Stomach (tissue), 4 donors: ENCODE measurements at regions not wholly inside any gene's neighbourhood (a gene's known extent, or its start where the extent isn't known, plus 50 kb on each side); places are given as distances from the start of the nearest gene placed in this dataset.
"Not testable (repeated sequence)": the region's sequence is repeated elsewhere in the genome, so short reads cannot be mapped to it uniquely, and the experiment has no call there.

Experiments used
- CTCF ChIP-seq, 7 experiments: fragments of 450-650 bp in 4 of 7; fragments of 200-600 bp in 3 of 7; sonication (generic) in 3 of 7; IDR thresholded peaks; one replicate each; pipeline ENCODE4 v1.5.1; 2016 to 2019; ENCODE audit warnings: antibody characterized with exemption in 7 of 7, control low read depth in 2 of 7, mild to moderate bottlenecking in 1 of 7
- POLR2A ChIP-seq, 4 donors: fragments of 450-650 bp; IDR thresholded peaks; one replicate each; pipeline ENCODE4 v1.6.1; 2016; ENCODE audit warnings: antibody characterized with exemption in 4 of 4, control low read depth in 2 of 4, mild to moderate bottlenecking in 1 of 4, moderate library complexity in 1 of 4

- not testable (repeated sequence) for TF ChIP-seq CTCF, POLR2A (IDR thresholded peaks at IDR 0.05)
Measured at GRCh38 chr1:166666790-166667189, 172.5 kb upstream of the POGK start.
